Sciatic nerve (tissue), 2 donors: ENCODE measurements at regions not wholly inside any gene's neighbourhood (a gene's known extent, or its start where the extent isn't known, plus 50 kb on each side); places are given as distances from the start of the nearest gene placed in this dataset.

Source experiments
- ATAC-seq: fragments of 200-7000 bp; cut with Tn5 transposase; one replicate; pipeline ENCODE4 v1.9.1; 2020; ENCODE audit warnings: mild to moderate bottlenecking, moderate library complexity
- DNase-seq: peaks from one replicate; pipeline ENCODE4 v3.0.0-alpha.2; 2020; ENCODE audit warnings: low spot score
- intact Hi-C: fragments of 100-400 bp; cut with DNase I; formaldehyde crosslinking; loops from one replicate; pipeline ENCODE4 v1.14.2; 2022
- donor health status: DM: no; HTN: no; CAD: no.
- donor health status: DM: no; HTN: no; CAD: no.

DNA sequence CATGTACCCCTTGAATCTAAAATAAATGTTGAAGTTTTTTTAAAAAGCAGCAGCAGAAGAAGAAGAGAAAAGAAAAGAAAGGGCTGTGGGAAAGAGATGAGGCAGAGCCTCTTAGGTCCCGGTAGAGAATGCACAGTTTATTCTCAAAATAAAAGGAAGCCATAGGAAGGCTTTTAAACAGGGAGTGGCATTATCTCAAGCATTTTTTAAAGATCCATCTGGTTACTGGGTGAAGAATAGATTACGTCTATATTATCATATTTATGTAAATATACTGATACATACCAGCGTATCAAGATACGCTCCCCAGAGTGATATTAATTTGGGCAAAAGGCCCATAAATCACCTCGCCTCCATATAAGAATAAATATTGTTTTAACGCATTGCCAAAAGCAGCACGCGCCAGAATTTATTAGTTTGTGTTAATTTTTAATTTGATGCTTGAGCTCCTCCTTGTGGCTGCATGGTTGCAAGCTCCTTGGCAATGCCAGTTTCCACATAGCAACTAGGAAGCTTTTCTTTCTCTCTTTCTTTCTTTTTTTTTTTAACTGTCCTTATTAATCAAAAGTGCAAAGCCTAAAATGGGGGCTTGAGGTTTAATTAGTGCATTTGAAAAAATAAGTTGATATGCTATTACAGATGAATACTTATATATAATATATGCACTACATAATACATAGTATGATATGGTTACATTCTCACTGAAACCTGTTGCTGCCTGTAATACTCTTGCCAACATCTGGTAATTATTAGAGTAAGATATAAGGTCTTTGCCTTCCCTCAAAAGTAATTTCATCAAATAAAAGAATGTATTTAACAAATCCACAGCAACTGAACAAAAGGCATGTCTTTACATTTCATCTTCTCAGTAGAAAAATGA, 242.8 kb upstream of the UBE2E2 start:
- intact Hi-C loops, result no loop called here
- peak; percentile 71 for DNase-seq
- peak; percentile 72 for ATAC-seq

DNA sequence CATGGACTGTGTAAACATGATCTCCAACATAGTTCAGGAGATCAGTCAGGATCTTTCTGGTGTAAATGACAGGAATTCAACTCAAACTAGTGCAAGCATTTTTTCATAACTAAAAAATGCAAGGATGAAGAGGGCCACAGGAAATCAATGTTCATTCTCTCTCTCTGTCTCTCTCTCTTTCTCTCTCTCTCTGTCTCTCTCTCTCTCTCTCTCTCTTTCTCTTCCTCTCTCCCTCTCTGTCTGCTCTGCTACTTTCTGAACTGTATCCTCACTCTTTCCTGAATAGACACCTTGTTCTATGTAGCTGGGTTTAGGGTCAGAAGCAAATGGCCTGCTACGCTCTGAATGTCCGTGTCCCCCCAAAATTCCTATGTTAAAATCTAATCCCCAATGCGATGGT, 240.9 kb upstream of the UBE2E2 start:
- no peak for ATAC-seq
- intact Hi-C loops, result no loop called here

DNA sequence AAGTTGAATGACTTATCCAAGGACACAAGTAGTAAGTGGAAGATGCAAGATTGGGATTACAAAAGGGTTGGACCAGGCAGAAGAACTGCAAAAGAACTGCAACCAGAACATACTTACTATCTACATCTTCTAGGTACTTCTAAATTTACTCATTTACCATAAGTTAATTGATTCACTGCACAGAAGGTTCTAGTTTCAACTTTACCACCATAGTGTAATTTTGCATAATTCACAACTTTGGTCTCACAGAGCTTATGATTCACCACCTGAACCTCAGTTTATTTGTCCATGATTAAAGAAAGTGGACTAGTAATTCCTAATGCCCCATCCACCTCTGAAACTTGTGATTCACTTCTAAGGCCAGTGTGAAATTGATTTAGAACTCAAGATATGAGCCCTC, 236.8 kb upstream of the UBE2E2 start:
- ATAC-seq, result no peak
- intact Hi-C loops, result no loop called here
- no peak for DNase-seq

More for the DNA sequence above, 240.9 kb upstream of the UBE2E2 start:
- DNase-seq, result no peak

DNA sequence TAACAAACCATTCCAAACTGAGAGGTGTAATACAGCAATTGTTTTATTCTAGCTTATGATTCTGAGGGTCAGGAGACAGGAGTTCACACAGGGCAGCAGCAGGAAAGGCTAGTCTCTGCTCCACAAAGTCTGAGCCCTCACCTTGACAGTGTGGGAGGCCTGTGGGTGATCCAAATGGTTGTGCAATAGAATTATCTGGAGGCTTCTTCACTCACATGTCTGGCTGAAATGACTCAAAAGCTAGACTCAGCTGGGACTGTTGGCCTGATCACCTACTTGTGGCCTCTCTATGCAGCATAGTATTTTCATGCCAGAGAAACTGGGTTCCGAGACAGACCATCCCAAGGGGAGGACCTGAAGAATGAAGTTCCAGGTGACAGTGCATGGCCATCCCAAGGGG, 233.9 kb upstream of the UBE2E2 start:
- ATAC-seq, result no peak
- DNase-seq, result no peak

DNA sequence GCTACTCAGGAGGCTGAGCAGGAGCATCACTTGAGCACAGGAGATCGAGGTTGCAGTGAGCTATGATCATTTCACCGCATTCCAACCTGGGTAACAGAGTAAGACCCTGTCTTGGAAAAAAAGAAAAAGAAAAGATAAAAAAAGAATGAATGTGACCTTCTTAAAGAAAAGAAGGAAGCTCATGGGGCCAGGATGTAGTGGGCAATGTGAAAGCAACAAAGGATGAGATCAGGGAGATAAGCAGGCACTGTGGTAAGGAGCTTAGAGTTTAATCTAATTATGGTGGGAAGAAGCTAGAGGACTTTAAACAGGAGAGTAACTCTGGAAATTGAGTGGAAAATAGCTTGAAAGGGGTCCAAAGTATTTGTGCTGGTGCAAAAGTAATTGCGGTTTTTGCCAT, 231.6 kb upstream of the UBE2E2 start:
- intact Hi-C loops, result no loop called here
- ATAC-seq (no peak), DNase-seq (no peak)

More for the DNA sequence above, 233.9 kb upstream of the UBE2E2 start:
- intact Hi-C loops, result no loop called here

DNA sequence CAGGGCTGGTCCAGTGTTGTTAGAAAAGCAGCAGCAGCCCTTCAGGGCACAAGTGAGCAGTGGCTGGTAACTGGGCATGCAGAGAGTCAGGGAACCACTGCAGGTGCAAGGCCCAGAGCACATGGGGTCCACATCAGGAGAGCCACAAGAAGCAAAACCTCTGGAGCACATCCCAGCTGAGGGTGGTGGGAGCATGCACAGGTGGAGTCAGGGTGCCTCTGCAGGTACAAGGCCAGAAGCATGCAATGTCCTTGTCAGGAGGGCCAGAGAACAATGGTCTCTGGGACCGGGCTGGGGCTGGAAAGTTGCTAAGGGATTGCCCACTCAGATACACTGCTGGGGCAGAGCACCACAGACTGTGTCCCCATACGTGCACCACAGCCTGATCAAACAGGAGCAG, 226.1 kb upstream of the UBE2E2 start:
- ATAC-seq (peak; percentile 45), DNase-seq (no peak)
- intact Hi-C loops, result no loop called here

DNA sequence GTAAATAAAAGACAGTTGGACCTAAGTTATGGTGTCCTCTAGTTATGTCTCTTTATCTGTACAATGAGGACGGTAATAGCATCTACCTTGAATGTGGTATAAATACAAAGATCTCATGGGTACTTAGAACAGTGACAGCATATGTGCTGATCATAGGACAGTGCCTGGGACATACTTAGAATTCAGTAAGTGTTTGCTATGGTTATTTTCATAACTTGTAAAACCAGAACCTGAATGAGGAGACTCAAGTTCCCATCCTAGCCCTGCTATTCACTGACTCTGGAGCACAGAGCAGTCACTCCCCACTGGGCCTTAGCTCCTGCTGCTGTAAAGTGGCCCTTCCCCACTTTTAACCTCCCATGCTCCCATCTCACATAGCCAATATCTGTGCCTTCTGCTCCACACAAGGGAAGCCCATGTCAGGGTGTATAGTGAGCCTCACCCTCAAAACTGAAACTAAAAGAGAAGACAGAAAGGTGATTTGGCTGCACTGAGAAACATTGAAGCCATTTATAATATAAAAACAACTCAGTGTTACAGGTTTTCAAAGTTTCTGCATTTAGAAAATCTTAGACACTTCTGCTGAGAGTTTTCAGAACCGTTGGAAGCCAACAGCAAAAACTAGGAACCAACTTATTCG, 225.4 kb upstream of the UBE2E2 start:
- peak; percentile 30 for ATAC-seq
- intact Hi-C loops, result no loop called here
- DNase-seq, result no peak

DNA sequence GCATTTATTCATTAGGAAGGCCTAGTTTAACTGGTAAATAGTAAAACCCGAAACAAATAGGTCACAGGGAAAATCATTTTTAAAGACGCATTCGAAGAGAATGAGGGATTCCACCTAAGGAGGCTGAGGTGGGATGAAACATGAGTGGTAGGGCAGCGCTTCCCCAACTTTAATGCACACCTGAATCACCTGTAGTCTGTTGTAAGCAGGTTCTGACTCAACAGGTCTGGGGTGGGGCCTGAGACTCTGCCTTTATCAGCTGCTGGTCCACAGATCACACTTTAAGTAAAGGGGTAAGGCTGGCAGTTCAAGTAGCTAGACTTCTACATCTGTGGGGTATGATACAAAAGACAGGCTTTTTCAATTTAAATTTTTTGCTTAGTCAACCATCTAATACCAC, 223.5 kb upstream of the UBE2E2 start:
- intact Hi-C loops, result no loop called here
- ATAC-seq (no peak), DNase-seq (no peak)

DNA sequence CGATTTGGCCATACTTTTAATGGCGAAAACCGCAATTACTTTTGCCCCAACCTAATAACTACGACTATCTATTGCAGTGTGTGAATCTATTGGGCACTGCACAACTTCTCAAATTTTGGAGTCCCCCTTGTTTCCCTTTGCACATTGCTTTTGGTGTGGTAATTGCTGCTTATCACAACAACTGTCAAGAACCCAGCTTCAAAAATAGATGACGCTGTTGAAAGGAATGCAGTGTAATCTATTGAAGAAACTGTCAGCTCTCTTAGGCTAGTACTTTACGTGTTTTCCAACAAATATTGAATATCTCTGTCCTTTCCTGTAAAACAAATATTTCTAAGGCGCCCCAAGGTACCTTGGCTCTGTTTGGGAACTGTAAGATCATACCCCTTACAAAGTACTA, 222.8 kb upstream of the UBE2E2 start:
- intact Hi-C loops, result no loop called here
- DNase-seq (no peak), ATAC-seq (no peak)

DNA sequence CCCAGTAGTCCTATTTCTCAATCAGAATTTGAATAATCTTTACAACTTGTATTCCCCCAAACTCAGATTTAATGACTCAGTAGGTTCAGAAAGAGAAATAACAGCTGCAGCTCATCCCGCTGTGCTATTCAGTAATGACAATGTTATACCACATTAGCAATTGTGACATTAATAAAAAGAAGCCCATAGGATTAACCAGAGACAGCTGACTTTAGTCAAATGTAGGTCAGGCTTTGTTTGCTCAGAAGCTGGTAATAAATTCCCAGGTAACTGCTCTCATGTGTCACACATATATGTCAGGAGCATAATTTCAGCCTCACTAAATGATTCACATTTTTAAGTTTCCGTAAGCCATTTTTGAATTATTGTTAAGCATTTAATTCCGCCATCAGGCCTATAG, 222.0 kb upstream of the UBE2E2 start:
- ATAC-seq, result no peak
- intact Hi-C loops, result no loop called here
- DNase-seq, result no peak

DNA sequence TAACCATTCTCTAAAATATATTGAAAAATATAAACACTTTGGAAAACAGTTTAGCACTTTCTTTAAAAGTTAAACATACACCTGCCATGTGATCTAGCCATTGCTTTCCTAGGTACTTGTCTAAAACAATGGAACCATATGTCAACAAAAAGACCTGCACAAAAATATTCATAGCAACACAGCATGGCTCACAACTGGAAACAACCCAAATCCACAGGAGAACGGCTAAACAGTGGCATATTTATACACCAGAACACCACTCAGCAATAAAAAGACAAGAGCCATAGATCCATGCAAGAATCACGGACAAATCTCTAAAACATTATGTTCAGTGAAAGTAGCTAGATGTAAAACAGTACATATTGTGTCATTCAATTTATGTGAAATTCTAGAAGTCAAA, 221.3 kb upstream of the UBE2E2 start:
- ATAC-seq (no peak), DNase-seq (no peak)
- intact Hi-C loops, result no loop called here

DNA sequence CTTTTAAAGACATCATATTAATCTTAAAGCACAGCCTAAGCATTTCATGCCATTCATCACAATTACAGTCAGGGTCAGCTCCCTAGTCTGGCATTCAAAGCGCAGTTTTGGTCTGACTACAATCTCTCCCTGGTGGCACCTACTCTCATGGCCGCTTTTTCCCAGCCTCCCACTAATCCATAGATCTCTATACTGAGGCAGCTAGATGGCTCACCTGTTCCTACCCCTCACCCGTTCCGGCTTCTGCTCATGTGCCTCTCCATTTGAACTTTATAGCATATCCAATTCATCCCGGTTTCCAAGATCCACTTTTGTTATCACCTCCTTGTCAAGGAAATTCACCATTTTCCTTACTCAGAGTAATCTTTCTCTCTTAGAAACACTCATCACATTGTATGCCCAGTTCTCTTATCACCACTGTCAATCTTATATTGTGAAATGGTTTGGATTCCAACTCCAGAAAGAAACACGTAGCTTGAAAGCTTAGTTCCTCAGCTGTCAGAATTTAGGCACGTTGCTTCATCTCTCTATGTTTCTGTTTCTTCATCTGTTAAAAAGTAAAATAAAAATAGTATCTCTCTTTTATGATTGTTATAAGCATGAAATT, 220.0 kb upstream of the UBE2E2 start:
- intact Hi-C loops, result no loop called here
- no peak for DNase-seq
- ATAC-seq, result no peak

DNA sequence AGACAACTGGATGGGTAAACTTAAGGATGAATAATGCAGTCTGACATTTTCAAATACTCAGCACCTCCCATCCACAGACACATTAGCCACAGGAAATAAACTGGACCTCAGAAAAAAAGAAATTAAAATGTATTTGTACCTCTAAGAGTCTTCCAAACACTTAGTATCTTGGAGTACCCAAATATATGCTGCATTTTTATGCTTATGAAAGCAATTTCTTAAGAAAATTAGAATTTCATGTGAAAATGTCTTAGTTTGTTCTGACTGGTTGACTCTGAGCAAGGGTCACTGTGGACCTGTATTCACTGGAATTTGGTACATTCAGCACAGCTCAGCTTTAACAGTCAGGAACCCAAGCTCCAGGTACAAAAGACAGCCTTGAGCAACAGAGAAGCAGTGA, 216.2 kb upstream of the UBE2E2 start:
- ATAC-seq (no peak), DNase-seq (no peak)
- intact Hi-C loops, result no loop called here

DNA sequence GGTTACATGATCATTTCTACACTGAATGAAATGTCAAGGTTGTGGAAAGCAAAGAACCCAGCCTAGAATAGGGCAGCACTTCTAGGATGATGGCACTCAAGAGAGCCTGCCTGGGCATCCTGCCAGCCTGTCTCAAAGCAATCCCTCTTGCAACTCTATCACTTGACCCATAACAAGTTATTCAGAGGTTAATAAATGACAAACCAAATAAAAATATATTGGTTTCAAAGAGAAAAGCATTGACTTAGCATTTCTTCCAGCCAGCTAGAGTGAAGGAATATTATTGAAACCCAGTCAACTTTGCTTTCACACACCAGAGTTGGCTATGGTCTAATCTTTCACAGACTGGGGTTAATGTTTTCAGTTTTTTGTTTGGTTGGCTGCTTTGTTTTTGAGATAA, 214.6 kb upstream of the UBE2E2 start:
- no peak for ATAC-seq

DNA sequence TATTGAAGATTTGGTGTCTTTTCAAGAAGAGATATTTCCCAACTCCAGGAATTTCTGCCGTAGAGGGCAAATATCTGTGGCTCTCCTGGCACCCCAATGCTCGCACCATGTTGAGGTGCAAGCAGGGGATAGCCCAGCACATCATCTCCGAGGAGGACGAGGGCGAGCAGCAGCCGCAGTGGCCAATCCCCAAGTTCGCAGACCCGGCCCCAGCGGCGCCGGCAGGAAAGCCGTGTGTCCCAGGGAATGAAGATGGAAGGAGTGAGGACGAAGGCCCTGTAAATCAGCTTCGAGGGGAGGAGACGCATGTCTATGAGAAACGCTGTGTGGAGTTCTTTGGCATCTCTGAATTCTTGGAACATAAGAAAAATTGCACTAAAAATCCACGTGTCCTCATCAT, 213.4 kb upstream of the UBE2E2 start:
- intact Hi-C loops, result no loop called here

More for the DNA sequence above, 214.6 kb upstream of the UBE2E2 start:
- DNase-seq, result no peak
- intact Hi-C loops, result no loop called here

DNA sequence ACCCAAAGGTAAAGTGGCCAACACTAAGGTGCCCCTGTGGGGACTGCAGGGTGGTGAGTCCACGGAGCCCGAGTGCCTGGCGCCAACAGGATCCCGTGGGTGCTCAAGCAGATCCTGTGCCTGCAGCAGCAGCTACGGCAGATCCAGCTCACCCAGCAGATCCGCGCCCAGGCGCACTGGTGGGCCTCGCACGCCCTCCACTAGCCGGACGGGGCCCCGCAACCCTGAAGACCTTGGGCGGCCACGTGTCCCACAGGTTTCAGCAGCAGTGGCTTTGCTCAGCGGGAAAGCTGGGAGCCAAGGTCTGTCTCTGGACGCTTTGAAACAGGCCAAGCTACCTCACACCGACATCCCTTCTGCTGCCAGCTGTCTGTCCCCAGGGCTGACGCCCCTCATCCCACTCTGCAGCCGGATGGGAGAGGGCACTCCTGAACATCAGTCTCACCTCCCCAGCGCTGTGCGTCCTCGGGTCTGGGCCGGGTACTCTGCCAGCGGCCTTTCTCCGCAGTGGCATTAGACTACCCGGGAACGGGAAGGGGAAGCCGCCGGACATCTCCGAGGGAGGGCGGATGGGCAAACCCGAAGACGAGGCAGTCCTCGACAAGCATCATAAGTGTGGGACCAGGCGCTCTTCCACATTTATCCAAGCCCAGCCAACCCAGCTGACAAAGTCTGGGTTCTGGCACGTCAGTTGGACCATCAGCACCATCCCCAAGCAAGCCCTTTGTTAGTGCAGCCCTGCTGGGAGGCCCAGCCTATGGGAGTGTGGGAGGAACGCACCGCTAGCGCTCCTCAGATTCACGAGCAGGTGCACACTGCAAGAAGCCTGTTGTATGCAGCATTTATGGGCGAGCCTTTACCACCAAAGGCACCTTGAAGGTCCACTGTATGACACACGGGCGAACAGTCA, 212.6 kb upstream of the UBE2E2 start:
- ATAC-seq (peak; percentile 31), DNase-seq (no peak)
- intact Hi-C loops, result no loop called here

More for the DNA sequence above, 213.4 kb upstream of the UBE2E2 start:
- DNase-seq (no peak), ATAC-seq (no peak)

DNA sequence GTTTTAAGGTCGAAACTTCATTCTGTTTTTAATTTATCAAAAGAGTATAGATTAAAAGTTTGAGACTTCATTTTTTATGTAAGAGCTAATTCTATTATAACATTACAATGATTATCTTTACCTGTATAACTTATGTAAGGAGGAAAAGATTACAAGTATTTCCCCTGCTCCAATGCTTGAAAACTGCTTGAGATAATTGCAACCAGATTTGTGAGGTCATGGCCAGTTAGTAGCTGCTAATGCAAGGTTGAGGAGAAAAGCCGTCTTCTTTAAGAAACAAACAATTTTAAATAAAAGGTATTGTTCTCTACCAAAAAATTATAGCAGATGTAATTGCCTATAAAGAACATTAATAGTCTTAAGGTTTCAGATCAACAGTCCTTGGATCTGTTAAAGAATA, 208.3 kb upstream of the UBE2E2 start:
- intact Hi-C loops, result no loop called here
- ATAC-seq, result no peak
- DNase-seq, result no peak

DNA sequence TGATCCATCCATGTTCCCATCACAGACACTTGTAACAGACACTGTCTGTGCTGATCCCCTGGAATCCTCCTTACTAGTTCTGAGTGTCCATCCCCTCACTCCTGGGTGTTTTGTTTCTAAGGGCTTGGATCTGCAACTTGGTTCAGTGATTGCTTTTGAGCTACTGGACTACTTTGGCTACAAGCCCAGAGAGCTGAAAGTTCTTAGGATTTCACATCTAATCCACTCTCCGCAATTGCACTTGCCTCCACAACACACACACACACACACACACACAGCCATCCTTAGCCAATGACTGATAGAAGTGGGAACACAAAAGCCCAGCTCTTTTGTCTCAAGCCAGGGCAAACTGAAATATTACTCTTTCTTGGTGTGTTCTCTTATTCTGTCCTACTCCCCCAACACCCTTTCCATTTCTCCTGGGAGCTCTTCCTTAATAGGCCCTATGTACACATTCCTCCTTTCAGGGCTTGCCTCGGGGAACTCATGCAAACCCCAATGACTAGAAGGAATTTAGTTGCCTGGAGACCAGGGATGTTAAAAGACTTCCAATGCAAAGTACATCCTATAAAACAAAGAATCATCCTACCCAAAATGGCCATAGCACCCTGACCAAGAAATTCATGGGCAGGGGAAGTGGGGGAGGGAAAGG, 206.1 kb upstream of the UBE2E2 start:
- ATAC-seq, result peak; percentile 47
- no peak for DNase-seq
- intact Hi-C loops, result no loop called here

DNA sequence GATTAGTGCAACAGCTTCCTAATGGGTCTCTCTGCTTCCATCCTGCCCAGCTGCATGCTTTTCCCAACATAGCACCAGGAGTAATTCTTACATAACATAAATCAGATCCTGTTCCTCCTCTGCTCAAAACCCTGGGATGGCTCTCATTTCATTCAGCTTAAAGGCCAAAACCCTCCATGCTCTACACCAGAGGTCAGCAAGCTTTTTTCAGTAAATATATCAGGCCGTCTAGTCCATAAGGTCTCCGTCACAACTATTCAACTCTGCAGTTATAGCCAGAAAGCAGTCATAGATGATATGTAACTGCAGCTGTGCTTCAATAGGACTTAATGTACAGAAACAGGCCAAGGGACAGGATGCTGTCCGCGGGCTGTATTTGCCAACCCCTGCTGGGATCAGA, 202.8 kb upstream of the UBE2E2 start:
- ATAC-seq (no peak), DNase-seq (no peak)
- intact Hi-C loops, result no loop called here
